ENCODE measurements at regions not wholly inside any gene's neighbourhood (a gene's known extent, or its start where the extent isn't known, plus 50 kb on each side); places are given as distances from the start of the nearest gene placed in this dataset.

DNA sequence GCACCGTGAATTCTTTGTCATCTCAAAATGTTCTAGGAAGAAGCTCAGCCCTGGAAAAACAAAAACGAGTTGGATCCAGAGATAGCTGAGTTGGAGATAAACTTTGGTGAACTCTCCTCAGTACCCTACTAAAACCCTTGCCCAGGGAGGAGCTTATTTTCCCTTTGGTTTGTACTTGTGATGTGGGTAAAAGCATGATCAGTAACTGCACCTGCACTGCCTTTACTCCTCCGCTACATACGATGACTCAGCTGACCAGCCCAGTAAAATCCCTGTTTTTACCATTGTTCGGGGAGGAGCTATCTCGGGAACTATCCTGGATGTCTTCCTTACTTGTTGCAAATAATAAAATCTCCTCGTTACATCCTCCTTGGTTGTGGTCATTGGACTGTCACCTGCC lies 359.3 kb downstream of the SH2D4B start:
- TF ChIP-seq, protein P1, sequence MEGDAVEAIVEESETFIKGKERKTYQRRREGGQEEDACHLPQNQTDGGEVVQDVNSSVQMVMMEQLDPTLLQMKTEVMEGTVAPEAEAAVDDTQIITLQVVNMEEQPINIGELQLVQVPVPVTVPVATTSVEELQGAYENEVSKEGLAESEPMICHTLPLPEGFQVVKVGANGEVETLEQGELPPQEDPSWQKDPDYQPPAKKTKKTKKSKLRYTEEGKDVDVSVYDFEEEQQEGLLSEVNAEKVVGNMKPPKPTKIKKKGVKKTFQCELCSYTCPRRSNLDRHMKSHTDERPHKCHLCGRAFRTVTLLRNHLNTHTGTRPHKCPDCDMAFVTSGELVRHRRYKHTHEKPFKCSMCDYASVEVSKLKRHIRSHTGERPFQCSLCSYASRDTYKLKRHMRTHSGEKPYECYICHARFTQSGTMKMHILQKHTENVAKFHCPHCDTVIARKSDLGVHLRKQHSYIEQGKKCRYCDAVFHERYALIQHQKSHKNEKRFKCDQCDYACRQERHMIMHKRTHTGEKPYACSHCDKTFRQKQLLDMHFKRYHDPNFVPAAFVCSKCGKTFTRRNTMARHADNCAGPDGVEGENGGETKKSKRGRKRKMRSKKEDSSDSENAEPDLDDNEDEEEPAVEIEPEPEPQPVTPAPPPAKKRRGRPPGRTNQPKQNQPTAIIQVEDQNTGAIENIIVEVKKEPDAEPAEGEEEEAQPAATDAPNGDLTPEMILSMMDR (IDR thresholded peaks at IDR 0.05) = no peak
- H3K79me2 ChIP-seq = no peaks in the 10 kb centered on the region
- peak overlapping the region; percentile 45 for H2AFZ ChIP-seq
- H3K9ac ChIP-seq = no peak overlapping the region
- no peaks in the 10 kb centered on the region for H3K27me3 ChIP-seq (ENCODE audit: control insufficient read depth, insufficient read depth, low read length)
- H3K27ac ChIP-seq = no peak overlapping the region
- no peak overlapping the region for H3K4me2 ChIP-seq (ENCODE audit: low read length)
- no peaks in the 10 kb centered on the region for H3K36me3 ChIP-seq (ENCODE audit: control insufficient read depth, insufficient read depth, low read length)
- peaks cover 15% of the 10 kb centered on the region for H3K4me1 ChIP-seq
- H3K4me3 ChIP-seq (ENCODE audit: low read depth, low read length) = no peak overlapping the region
- no peaks in the 10 kb centered on the region for H3K9me3 ChIP-seq (ENCODE audit: control insufficient read depth, low read length)

DNA sequence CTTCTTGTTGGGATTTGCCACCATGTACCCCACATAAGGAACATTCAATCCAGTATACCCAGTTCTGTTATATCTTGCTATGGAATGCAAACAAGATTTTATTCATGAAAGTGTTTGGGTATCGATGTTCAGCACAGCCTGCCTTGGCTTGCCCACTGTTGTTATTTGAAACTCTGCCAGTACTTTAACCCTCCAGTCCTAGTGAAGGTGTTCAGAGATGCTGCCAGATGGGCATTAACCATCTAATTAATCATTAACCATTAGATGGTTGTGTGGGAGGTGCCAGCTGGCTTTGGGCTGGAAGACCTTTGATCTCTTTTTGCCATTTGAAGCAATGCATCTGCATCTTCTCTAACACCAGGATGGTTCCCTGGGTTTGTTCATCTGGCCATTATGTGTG lies 363.0 kb downstream of the SH2D4B start:
- H3K27ac ChIP-seq = no peak overlapping the region
- no peak overlapping the region for H2AFZ ChIP-seq
- H3K9me3 ChIP-seq (ENCODE audit: control insufficient read depth, low read length) = no peaks in the 10 kb centered on the region
- peaks cover 12% of the 10 kb centered on the region for H3K4me1 ChIP-seq
- H3K36me3 ChIP-seq (ENCODE audit: control insufficient read depth, insufficient read depth, low read length) = no peaks in the 10 kb centered on the region
- H3K4me2 ChIP-seq (ENCODE audit: low read length) = no peak overlapping the region
- TF ChIP-seq, protein P1 (IDR thresholded peaks at IDR 0.05) = no peak
- H3K9ac ChIP-seq = no peak overlapping the region
- no peak overlapping the region for H3K4me3 ChIP-seq (ENCODE audit: low read depth, low read length)
- H3K27me3 ChIP-seq (ENCODE audit: control insufficient read depth, insufficient read depth, low read length) = no peaks in the 10 kb centered on the region
- no peaks in the 10 kb centered on the region for H3K79me2 ChIP-seq

DNA sequence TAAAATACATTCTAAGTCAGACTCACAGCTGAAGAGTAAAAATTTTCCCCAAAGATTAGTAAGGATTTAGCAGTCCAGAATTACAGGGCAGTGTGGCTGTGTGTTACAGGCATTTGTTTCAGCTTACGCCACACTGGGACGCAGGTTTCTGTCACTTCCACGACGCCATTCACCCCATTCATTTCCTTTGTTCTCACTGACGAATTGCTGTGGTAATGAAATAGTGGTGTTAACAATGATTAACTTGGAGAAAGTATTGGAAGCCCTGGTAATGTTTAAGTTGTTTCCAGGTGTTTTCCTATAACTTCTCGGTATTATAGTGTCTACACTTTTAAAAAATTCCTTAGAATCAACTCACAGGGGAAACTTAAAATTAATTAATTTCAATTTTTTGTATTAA lies 370.9 kb downstream of the SH2D4B start:
- TF ChIP-seq, protein P1 (IDR thresholded peaks at IDR 0.05) = no peak
- Histone ChIP-seq H3K27me3 (ENCODE audit: control insufficient read depth, insufficient read depth, low read length) (no peaks in the 10 kb centered on the region), H3K79me2 (no peaks in the 10 kb centered on the region)

DNA sequence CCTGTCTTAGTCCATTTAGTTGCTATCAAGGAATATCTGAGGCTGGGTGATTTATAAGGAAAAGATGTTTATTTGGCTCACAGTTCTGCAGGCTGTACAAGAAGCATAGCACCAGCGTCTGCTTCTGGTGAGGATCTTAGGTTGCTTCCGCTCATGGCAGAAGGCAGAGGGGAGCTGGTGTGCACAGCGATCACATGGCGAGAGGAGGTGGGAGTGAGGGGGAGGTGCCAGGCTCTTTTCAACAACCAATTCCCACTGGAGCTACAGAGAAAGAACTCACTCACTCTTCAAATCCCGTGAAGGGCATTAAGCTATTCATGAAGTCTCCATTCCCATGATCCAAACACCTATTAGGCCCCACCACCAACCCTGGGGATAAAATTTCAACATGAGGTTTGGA lies 371.6 kb downstream of the SH2D4B start:
- H3K36me3 ChIP-seq (ENCODE audit: control insufficient read depth, insufficient read depth, low read length) = no peaks in the 10 kb centered on the region
- H3K79me2 ChIP-seq = no peaks in the 10 kb centered on the region
- H2AFZ ChIP-seq = no peak overlapping the region
- no peak overlapping the region for H3K27ac ChIP-seq
- H3K27me3 ChIP-seq (ENCODE audit: control insufficient read depth, insufficient read depth, low read length) = no peaks in the 10 kb centered on the region
- H3K9ac ChIP-seq = no peak overlapping the region
- TF ChIP-seq, protein P1 (IDR thresholded peaks at IDR 0.05) = no peak
- H3K4me2 ChIP-seq (ENCODE audit: low read length) = no peak overlapping the region
- H3K4me3 ChIP-seq (ENCODE audit: low read depth, low read length) = no peak overlapping the region
- H3K4me1 ChIP-seq = no peaks in the 10 kb centered on the region
- no peaks in the 10 kb centered on the region for H3K9me3 ChIP-seq (ENCODE audit: control insufficient read depth, low read length)

More for the DNA sequence above, 370.9 kb downstream of the SH2D4B start:
- H3K9ac ChIP-seq = no peak overlapping the region
- H3K36me3 ChIP-seq (ENCODE audit: control insufficient read depth, insufficient read depth, low read length) = no peaks in the 10 kb centered on the region
- no peak overlapping the region for H2AFZ ChIP-seq
- no peaks in the 10 kb centered on the region for H3K9me3 ChIP-seq (ENCODE audit: control insufficient read depth, low read length)
- no peak overlapping the region for H3K27ac ChIP-seq
- no peak overlapping the region for H3K4me2 ChIP-seq (ENCODE audit: low read length)
- H3K4me3 ChIP-seq (ENCODE audit: low read depth, low read length) = no peak overlapping the region
- no peaks in the 10 kb centered on the region for H3K4me1 ChIP-seq

DNA sequence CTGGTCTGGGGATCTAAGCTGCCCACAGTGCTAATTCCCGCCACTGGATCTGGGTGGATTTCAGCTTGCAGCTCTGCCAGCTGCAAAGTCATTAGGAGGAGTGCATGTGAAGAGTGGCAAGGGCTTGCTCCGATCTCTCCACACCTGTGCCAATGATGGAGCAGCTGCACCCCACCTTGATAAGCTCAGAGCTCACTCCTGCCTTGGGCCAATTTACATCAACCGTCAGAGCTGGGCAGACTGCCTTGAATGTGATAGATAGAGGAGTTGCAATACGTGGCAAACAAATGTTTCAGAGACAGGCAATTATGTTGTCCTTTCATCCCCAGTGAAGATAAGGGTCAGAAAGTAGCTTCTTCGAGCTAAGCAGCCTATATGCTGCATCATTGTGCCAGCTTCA lies 379.9 kb downstream of the SH2D4B start:
- Histone ChIP-seq H3K4me2 (ENCODE audit: low read length) (no peak overlapping the region), H3K9me3 (ENCODE audit: control insufficient read depth, low read length) (no peaks in the 10 kb centered on the region), H3K36me3 (ENCODE audit: control insufficient read depth, insufficient read depth, low read length) (no peaks in the 10 kb centered on the region), H3K27me3 (ENCODE audit: control insufficient read depth, insufficient read depth, low read length) (no peaks in the 10 kb centered on the region), H2AFZ (no peak overlapping the region), H3K4me3 (ENCODE audit: low read depth, low read length) (no peak overlapping the region), H3K27ac (no peak overlapping the region), H3K79me2 (no peaks in the 10 kb centered on the region), H3K9ac (no peak overlapping the region), H3K4me1 (no peaks in the 10 kb centered on the region)
- TF ChIP-seq, protein P1 (IDR thresholded peaks at IDR 0.05) = no peak
